ENCODE measurements at regions not wholly inside any gene's neighbourhood (a gene's known extent, or its start where the extent isn't known, plus 50 kb on each side); places are given as distances from the start of the nearest gene placed in this dataset.

DNA sequence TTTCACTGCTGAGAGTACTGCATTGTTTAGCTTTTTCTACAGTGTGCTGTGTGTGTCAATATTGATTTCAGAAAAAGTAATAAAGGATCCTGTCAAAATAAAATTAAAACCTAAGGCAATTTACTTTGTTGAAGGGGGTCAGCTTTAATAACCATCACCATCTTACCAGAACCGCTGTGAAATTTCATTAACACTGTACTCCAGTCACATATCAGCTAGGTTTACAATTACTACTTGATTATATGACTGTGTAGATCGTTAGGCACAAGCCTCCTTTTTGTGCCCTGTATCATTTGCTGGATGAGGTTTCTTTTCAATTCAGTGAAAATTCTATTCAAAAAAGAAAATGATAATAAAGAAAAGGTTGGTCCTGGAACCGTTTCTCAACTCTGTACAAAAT is 917.2 kb downstream of the CENPC start:
- H3K36me3 Mint-ChIP-seq (ENCODE audit: insufficient read depth, unreplicated experiment), result no peaks in the 10 kb centered on the region
- DNase-seq (ENCODE audit: unreplicated experiment), result no peak
- BruUV-seq (replicated peaks), result no TSS peak
- ChIA-PET CTCF (no interaction called here), POLR2A (no interaction called here)
- H3K9me3 Mint-ChIP-seq (ENCODE audit: unreplicated experiment), result no peaks in the 10 kb centered on the region
- no peak overlapping the region for H3K27ac Mint-ChIP-seq (ENCODE audit: low read depth, unreplicated experiment)
- H3K27me3 Mint-ChIP-seq (ENCODE audit: insufficient read depth, unreplicated experiment), result no peaks in the 10 kb centered on the region
- no peak overlapping the region for H3K4me3 Mint-ChIP-seq (ENCODE audit: unreplicated experiment)
- H3K4me1 Mint-ChIP-seq (ENCODE audit: insufficient read depth, unreplicated experiment), result no peaks in the 10 kb centered on the region
- intact Hi-C loops (cut with micrococcal nuclease), result no loop called here
- TF ChIP-seq, protein P1, sequence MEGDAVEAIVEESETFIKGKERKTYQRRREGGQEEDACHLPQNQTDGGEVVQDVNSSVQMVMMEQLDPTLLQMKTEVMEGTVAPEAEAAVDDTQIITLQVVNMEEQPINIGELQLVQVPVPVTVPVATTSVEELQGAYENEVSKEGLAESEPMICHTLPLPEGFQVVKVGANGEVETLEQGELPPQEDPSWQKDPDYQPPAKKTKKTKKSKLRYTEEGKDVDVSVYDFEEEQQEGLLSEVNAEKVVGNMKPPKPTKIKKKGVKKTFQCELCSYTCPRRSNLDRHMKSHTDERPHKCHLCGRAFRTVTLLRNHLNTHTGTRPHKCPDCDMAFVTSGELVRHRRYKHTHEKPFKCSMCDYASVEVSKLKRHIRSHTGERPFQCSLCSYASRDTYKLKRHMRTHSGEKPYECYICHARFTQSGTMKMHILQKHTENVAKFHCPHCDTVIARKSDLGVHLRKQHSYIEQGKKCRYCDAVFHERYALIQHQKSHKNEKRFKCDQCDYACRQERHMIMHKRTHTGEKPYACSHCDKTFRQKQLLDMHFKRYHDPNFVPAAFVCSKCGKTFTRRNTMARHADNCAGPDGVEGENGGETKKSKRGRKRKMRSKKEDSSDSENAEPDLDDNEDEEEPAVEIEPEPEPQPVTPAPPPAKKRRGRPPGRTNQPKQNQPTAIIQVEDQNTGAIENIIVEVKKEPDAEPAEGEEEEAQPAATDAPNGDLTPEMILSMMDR (IDR thresholded peaks at IDR 0.05; ENCODE audit: unreplicated experiment), result no peak

DNA sequence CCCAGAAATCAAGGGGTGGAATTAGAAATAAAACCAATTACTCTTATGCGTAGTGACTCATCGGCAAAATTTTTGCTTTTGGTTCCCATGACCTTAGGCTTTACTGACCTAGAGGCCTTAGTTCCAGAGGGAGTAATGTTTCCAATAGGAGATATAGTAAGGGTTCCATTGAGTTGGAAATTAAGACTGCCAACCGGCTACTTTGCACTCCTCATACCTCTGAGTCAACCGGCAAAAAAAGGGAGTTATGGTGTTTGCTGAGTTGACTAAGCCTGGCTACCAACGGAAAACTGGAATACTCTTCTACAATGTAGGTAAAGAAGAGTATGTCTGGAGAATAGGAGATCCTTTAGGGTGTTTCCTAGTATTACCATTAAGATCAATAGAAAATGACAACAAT is 919.8 kb downstream of the CENPC start:
- ChIA-PET CTCF (no interaction called here), POLR2A (no interaction called here)
- H3K36me3 Mint-ChIP-seq (ENCODE audit: insufficient read depth, unreplicated experiment), result no peaks in the 10 kb centered on the region
- H3K4me3 Mint-ChIP-seq (ENCODE audit: unreplicated experiment), result no peak overlapping the region
- no peak overlapping the region for H3K27ac Mint-ChIP-seq (ENCODE audit: low read depth, unreplicated experiment)
- no peaks in the 10 kb centered on the region for H3K4me1 Mint-ChIP-seq (ENCODE audit: insufficient read depth, unreplicated experiment)
- no TSS peak for BruUV-seq (replicated peaks)
- DNase-seq (ENCODE audit: unreplicated experiment), result no peak
- no peaks in the 10 kb centered on the region for H3K9me3 Mint-ChIP-seq (ENCODE audit: unreplicated experiment)
- H3K27me3 Mint-ChIP-seq (ENCODE audit: insufficient read depth, unreplicated experiment), result no peaks in the 10 kb centered on the region
- TF ChIP-seq, protein P1 (IDR thresholded peaks at IDR 0.05; ENCODE audit: unreplicated experiment), result no peak
- intact Hi-C loops (cut with micrococcal nuclease), result no loop called here

DNA sequence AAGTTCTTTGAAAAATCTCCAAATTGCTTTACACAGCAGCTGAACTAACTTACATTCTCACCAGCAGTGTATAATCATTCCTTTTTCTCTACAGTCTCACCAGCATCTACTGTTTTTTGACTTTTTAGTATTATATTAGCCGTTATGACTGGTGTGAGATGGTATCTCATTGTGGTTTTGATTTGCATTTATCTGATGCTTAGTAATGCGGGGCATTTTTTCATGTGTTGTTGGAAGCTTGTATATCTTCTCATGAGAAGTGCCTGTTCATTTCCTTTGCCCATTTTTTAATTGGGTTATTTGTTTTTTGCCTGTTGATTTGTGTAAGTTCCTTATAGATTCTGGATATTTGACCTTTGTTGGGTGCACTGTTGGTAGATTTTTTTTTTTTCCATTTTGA is 931.7 kb downstream of the CENPC start:
- POLR2A ChIA-PET, result no interaction called here

DNA sequence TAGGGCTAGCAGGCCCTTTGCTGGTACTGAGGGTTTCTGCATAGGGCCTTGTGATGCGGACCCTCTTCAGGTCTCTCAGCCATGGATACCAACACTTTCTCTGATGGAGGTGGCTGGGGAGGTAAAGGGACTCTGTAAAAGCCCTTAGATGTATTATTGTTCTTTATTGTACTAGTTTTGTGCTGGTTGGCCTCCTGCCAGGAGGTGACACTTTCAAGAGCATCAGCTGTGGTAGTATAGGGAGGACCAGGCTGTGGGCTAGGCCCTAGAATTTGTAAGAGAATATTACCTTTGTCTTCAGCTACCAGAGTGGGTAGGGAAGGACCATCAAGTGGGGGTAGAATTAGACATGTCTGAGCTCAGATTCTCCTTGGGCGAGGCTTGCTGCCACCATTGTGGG is 936.3 kb downstream of the CENPC start:
- no peaks in the 10 kb centered on the region for H3K36me3 Mint-ChIP-seq (ENCODE audit: insufficient read depth, unreplicated experiment)
- peaks cover 2% of the 10 kb centered on the region for H3K9me3 Mint-ChIP-seq (ENCODE audit: unreplicated experiment)
- DNase-seq (ENCODE audit: unreplicated experiment), result no peak
- no peak overlapping the region for H3K4me3 Mint-ChIP-seq (ENCODE audit: unreplicated experiment)
- no peak overlapping the region for H3K27ac Mint-ChIP-seq (ENCODE audit: low read depth, unreplicated experiment)
- H3K27me3 Mint-ChIP-seq (ENCODE audit: insufficient read depth, unreplicated experiment), result no peaks in the 10 kb centered on the region
- CTCF ChIA-PET, result interaction anchor here (1.1 kb wide), 1 partner anchor 15 kb away, joined by 4 read pairs; no protein-coding TSS in a partner anchor
- POLR2A ChIA-PET, result no interaction called here
- H3K4me1 Mint-ChIP-seq (ENCODE audit: insufficient read depth, unreplicated experiment), result no peaks in the 10 kb centered on the region
- TF ChIP-seq, protein P1 (IDR thresholded peaks at IDR 0.05; ENCODE audit: unreplicated experiment), result no peak
- no TSS peak for BruUV-seq (replicated peaks)
- intact Hi-C loops (cut with micrococcal nuclease), result no loop called here

More for the DNA sequence above, 931.7 kb downstream of the CENPC start:
- H3K27me3 Mint-ChIP-seq (ENCODE audit: insufficient read depth, unreplicated experiment), result no peaks in the 10 kb centered on the region
- H3K4me1 Mint-ChIP-seq (ENCODE audit: insufficient read depth, unreplicated experiment), result no peaks in the 10 kb centered on the region
- BruUV-seq (replicated peaks), result no TSS peak
- no peak overlapping the region for H3K4me3 Mint-ChIP-seq (ENCODE audit: unreplicated experiment)
- peaks cover 23% of the 10 kb centered on the region for H3K9me3 Mint-ChIP-seq (ENCODE audit: unreplicated experiment)
- H3K27ac Mint-ChIP-seq (ENCODE audit: low read depth, unreplicated experiment), result no peak overlapping the region
- no peak for DNase-seq (ENCODE audit: unreplicated experiment)
- CTCF ChIA-PET, result no interaction called here
- TF ChIP-seq, protein P1 (IDR thresholded peaks at IDR 0.05; ENCODE audit: unreplicated experiment), result no peak
- no peaks in the 10 kb centered on the region for H3K36me3 Mint-ChIP-seq (ENCODE audit: insufficient read depth, unreplicated experiment)
- intact Hi-C loops (cut with micrococcal nuclease), result no loop called here
